ENCODE measurements at regions not wholly inside any gene's neighbourhood (a gene's known extent, or its start where the extent isn't known, plus 50 kb on each side); places are given as distances from the start of the nearest gene placed in this dataset.

DNA sequence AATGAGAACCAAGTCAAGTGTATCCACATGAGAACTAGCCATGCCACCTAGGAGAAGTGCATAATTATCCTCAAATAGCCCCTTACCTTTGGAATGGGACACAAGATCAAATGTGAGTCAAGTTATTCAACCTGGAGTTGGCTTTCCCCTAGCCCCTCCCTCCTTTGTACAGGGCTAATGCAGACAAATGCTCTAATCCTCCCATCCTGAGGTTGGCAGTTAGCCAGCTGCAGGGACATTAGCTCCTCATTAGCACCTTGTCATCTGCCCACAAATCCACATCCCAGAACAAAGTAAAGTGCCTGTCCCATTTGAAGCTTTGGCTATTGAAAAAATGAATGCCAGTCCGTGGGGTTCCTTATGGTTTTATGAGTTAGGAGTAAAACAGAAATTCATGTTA lies 294.1 kb upstream of the FANCL start:
- peak; percentile 70 for DNase-seq (ENCODE audit: low read depth, low spot score)

DNA sequence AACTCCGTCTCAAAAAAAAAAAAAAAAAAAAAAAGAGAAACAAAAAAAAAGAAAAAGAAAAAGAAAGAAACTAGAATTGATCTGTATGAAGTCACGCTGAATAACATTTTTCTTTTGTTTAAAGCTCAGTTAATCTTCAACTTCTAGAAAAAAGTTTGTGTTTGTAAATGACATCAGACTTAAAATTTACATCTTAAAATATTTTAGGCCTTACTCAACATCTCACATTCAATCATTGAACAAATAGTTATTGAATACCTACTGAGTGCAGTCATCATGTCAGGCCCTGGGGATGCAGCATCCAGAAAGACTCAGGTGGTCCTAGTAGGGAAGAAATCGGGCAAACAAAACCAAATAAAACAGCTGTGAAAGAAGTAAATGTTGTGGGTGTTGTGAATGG lies 292.3 kb upstream of the FANCL start:
- no peak for DNase-seq (ENCODE audit: low read depth, low spot score)

DNA sequence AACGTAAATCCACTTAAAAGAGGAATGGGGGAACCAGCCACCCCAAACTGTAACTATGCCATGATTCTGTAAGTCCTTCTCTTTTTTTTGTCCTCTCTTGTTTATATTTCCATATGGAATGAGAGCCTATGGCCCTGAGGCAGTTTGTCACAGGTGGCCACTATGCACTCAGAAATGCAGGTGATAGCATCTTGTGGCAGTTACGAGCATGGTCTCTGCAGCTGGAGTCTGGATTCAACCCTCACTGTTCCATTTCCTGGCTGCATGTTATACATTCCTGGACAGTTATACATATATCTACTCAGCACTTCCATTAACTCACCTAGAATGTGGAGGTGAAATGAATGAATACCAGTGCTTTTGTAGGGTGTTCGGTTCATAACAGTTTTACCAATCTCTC lies 291.5 kb upstream of the FANCL start:
- DNase-seq (ENCODE audit: low read depth, low spot score): no peak

DNA sequence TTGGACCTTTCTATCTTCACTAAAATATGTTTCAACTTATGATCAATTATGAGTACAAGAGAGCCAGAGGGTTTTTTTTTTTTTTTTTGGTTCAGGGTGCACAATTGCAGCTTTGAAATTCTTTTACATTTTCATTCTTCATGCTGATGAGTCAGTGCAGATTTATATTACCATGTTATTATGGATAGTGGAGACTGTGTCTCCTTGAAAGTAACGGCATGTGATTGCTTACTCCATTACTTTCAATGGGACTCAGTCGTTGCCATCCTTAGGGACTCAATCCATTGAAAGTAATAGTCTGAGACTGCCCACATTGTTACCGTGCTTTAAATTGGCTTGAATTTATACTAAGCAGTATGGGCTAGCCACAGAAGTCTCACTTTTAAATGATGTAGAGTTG lies 286.5 kb upstream of the FANCL start:
- DNase-seq (ENCODE audit: low read depth, low spot score): no peak

DNA sequence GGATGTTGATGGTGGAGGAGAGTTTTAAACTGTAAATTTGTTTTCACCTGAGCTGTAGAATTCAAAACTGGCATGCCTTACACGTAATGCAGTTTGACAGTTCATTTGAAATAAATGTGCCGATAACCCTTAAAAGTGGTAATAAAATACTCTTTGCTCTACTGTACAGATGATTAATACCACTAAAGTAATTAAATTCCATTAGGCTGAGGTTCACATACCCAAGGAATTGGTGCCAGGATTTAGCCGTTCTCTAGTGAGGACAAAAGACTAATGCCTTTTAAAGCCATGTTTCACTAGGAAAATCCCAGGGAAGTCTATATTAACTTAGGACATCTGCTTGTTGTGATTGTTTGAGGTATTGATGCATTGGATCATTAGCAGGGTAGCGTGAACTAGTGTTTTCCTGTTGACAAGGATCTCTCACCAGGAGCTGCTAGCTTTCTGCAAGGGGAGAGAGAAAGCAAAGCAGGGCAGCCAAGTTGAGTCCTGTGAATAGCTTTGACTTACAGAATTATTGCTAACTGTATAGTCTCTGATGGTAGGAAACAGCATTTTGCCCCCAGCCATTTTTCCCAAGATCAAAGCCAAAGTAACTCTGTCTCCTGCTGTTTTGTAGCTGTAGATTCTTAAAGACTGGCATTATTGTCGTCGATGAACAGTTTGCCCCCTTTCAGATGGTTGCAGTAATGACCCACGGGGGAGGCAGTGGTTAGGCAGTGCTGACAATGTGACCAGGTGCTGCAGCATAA lies 280.9 kb upstream of the FANCL start:
- no peak for DNase-seq (ENCODE audit: low read depth, low spot score)

DNA sequence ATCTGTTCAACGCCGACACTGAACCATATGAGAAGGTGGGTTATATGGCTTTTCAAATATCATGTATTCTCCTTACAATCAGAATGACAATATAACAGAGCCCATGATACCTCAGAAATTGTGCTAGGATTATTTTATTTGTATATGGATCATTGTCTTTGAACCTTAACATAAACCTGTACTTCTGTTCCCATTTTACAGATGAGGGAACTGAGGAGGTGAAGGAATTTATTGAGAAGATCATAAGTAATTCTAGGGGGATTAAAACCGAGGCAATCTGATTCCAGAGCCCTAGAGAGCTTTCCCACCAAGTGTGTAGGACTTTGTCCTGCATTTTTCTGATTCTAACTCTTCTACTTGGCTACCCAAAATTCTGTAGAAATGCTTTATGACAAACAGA lies 279.8 kb upstream of the FANCL start:
- DNase-seq (ENCODE audit: low read depth, low spot score): no peak

DNA sequence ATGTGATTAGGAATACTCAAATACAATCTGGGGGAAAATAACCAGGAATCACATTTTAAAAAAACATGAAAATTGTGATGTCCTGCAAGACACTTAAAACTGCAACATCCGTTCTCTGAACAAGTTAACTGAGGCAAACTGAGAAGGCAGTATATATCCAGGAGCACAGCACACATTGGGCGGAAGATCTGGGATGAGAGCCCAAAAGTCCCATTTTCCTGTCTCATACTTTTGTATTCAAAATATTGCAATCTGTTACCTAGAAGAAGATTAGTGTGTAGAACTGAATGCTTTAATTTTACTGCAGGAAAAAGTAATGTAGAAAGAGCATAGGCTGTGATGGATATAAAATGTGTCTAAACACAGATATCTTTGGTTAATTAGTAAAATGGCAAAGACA lies 276.8 kb upstream of the FANCL start:
- DNase-seq (ENCODE audit: low read depth, low spot score): no peak

DNA sequence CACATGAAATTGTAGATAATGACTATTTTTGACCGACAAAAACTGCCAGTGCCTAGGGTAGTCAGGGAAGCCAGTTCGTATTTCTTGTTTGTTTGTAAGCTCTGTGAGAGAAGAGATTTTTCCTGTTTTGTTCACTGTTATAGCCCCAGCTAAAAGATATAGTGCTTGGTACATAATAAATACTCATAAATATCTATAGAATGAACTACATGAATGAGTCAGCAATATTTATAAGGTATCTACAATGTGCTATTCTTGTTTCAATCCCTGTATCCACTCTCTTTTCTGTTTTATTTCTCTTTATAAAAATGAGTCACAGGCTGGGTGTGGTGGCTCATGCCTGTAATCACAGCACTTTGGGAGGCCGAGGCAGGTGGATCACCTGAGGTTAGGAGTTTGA lies 275.6 kb upstream of the FANCL start:
- no peak for DNase-seq (ENCODE audit: low read depth, low spot score)

DNA sequence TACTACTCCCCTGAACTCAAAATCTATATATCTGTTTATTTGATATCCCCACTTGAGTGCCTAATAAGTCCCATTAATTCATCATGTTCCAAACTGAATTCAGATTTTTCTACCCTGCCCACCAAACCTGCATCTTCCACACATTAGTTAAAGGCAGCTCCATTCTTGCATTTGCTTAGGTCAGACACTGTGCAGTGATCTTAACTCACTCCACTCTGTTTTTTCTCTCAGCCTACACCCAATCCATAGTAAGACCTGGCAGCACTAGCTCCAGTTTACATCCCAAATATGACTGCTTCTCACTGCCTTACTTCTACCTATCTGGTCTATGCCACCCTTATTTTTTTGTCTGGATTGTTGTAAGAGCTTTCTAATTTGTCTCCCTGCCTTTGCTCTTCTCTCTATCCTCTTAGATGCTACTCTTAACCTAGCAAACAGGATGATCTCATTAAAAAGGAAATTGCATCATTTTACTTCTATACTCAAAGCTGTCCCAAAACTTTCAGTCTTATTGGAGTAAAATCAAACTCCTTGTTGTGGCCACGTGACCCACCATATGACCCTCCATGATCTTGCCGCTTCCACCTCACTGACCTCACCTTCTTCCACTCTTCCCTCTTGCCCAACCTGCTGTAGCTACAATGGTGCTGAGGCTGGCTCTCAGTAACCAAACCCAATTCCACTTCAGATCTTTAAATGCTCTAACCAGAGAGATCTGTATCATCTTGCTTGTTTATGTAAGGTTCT lies 274.9 kb upstream of the FANCL start:
- no peak for DNase-seq (ENCODE audit: low read depth, low spot score)

DNA sequence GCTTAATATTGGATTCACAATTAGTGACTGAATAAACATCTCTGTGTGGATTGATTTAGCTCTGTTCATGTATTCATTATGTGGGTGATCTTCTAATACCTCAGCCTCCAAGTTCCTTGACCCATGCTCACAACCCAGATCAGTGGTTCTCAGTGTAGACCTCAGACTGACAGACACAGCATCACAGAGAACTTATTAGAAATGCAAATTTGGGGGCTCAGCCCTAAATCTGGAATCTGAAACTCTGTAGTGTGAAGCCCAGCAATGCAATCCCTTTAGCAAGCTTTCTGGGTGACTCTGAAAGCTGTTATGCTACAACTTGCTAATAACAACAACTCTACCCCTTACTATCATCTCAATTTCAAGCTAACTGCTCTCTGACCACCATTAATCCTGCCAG lies 273.1 kb upstream of the FANCL start:
- DNase-seq (ENCODE audit: low read depth, low spot score): no peak

DNA sequence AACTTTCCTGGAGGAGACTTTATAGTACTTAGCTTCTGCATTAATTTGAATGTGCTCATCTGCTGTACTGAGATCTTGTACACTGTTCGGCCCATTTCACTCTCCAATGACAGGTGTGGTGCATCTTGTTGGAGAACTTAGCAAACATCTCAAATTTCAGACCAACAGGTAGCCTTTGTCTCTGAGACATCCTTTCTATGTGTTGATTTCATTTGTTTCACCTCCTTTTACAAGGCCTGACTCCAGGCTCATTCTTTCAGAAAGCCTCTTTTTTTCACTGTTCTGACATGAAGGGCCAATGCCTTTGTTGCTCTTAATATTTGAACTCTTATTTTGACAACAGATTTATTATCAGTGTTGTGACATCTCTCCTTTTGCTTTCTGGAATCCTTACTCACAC lies 271.8 kb upstream of the FANCL start:
- DNase-seq (ENCODE audit: low read depth, low spot score): no peak

DNA sequence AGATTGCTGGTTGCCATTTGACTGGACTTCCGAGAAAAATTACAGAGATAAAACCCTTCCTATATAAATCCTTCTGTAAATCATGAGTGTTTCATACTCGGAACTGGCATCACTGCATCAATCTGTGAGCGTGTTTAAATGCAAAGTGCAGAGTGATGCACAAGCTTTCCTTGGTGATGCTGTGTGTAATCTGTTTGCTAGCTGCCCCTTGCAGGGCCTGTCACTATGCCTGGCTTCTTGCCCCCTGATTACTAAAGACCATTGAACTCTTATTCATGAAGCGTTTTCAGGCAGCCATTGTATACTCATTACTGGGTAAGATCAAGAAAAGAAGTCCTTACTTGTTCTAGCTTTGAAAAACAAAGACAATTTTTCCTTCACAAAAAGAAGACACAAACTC lies 266.9 kb upstream of the FANCL start:
- no peak for DNase-seq (ENCODE audit: low read depth, low spot score)

DNA sequence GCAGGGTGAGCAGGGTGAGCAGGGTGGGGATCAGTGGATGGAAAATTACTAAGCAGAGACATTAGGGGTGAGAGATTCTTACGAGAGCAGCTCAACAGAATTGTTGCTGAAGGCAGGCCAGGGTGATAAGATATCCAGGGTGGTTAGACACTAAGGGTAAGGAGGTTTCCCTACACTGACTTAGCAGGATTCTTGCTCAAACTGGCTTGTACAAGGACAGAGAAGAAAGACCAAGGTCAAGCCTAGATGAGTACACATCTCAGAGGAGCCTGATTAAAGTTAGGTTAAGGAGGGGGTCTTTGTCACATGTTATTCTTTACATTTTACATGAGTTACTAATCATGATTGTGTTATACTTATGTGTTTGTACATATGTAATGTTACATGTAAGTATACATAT lies 262.8 kb upstream of the FANCL start:
- no peak for DNase-seq (ENCODE audit: low read depth, low spot score)

DNA sequence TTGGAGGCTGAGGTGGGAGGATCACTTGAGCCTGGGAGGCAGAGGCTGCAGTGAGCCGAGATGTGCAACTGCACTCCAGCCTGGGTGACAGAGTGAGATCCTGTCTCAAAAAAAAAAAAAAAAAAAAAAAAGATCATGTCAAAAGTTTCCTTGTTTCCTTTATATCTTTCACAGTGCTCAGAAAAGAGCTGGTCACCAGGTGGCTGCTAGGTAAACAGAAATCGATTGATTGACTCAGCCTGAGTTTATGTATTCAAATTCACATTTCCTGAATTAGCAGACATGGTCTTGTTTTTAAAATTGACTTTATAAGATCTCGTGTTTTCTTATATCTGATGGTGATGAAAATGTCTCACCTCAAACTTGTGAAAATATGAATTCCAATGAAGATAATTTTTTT lies 261.8 kb upstream of the FANCL start:
- DNase-seq (ENCODE audit: low read depth, low spot score): no peak

DNA sequence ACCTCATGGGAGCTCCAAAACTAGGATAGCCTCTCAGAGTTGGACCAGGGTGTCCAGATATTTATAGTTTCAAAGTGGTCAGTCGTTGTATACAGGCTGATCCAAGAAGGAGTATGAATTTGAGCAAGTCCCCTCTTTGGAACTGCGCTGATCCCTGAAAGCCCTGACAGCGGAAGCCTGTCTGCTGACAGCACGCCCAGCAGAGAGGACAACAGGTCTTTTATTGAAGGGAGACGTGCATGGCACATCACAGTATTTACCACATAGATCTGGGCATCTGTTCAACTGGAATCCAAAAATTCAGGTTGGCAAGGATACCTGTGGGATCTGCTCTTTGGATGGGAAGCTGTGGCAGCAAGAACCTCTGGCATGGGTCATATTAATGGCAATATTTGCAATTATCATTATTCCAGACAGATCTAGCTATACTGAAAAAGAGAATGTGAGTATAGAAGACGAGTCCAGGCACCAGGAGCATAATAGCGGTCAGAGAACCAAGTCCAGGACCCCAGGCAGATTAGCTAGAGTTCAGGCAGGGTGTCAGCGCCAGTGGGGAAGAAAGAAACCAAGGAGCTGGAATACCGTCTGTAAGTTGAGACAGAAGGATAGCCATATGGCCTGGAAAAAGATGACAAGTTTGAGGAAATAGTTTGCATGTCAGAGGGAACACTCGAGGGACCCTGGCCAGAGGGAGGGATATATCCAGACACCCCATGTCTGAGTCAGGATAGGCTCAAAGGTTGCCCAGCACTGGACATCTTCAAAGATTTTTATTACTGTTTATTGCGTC lies 260.4 kb upstream of the FANCL start:
- DNase-seq (ENCODE audit: low read depth, low spot score): no peak

DNA sequence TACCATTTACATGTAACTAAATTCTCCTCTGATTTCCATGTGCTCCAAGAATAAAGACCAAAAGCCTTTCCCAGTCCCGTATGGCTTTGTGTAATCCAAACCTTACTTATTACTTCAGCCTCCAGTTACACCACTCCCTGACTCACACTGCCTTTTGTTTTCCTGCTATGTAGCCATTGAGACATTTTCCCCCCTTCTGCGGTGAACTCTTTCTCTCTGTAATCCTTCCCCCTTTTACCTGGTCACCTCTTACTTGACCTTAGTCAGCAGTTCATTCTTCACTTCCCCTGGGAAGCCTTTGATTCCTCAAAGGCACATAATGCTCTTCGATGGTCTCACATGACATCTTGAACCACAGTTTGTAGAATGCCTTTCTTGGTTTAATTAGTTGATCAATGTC lies 256.0 kb upstream of the FANCL start:
- peak; percentile 92 for DNase-seq (ENCODE audit: low read depth, low spot score)

DNA sequence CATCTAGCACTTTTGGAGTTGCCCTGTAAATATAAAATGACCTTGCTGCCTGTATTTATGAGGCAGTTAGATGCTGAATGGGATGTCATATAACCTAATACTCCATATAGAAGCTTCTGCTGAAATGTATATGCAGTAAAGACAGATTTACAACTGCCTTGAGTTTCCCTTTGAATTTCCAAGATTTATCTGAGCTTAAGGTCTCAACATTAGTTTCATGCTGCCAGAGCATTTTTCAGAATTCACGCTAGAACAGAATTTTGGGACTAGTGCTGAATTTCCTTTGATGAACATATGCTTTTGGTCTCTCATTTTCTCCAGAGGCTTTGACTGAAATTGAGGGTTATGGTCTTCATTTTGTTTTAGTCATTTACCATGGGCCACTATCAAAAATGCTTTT lies 254.7 kb upstream of the FANCL start:
- no peak for DNase-seq (ENCODE audit: low read depth, low spot score)

DNA sequence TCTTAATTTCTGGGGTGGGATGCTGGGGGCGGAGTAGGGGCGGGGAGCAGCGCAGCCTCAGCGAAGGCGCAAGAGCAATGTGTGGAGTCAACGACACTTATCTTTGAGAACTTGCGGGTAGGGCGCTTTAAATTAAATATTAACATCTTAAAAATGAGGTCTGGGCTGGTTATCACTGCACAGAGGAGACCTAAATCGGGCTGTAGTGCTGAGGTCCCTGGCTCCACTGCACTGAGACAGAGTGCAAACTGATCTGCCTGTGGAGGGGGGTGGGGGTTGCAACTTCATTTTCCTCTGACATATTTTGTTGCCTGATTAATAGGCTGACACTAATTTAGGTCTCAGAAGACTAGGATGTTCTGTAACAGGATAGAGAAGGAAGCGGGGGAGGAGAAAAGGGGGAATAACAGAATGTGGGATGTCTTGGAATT lies 253.0 kb upstream of the FANCL start:
- no peak for DNase-seq (ENCODE audit: low read depth, low spot score)

DNA sequence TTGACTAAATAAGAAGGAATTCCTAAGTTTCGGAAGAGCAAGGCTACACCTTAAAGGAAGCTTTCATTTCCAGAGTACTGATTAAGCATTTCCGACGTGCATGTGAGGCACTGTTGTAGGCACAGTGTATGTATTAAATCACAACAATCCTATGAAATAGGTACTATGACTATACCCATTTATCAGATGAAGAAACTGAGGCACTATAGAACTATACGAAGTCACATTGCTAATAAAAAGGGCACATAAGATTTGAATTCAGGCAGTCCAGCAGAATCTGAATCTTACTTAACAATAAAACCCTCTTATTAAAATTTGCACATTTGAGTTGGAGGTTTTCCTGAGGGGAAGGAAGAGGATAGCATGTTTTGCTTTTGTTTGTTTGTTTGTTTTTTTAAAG lies 243.5 kb upstream of the FANCL start:
- no peak for DNase-seq (ENCODE audit: low read depth, low spot score)

DNA sequence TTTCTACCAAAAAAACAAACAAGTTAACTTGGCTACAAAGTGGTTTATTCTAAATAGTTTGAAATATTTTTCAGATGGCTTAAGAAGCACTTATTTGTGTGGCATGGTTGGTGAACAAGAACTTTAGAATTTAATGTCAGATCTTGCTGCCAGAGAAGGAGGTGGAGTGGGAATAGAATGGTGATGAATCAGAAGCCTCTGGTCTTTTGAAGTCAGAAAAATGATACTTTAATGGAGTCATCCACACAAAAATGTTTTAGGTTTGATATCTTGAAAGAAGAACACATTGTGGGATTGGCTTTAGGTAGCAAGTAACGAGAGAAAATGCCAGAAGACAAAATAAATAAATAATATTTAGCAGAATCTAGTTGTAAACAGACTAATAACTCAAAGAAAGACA lies 243.1 kb upstream of the FANCL start:
- DNase-seq (ENCODE audit: low read depth, low spot score): no peak

DNA sequence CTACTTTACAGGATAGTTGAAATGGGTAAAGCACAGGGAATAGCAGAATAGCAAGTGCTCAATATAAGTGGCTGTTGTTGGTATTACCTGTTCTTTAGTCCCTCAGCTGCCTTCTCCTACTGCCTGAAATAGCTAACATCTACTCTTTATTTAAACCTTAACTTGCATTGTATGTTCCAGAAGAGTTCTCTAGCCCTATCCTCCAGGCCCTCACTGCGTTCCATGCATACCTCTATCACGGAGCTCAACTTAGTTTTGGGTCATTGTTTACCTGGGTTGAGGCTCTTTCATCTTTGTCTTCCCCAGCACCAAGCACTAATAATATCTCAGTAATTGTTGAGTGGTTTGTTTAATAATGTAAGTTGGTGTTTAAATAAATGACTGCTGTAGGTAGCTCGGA lies 242.2 kb upstream of the FANCL start:
- no peak for DNase-seq (ENCODE audit: low read depth, low spot score)

DNA sequence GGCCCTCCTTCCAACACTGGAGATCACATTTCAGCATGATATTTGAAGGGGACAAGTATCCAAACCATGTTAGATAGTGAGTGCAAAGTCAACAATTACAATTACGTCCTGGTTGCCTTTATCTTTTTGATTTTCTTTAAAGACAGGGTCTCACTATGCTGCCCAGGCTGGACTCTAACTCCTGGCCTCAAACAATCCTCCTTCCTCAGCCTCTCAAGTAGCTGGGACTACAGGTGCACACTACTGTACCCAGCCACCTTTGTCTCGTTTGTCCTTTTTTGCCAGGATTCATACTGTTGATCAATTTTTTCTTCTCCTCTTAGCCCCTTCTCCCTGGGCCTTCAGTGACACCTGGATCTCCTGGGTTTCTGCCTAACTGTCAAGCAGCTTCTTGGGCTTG lies 240.5 kb upstream of the FANCL start:
- DNase-seq (ENCODE audit: low read depth, low spot score): no peak

DNA sequence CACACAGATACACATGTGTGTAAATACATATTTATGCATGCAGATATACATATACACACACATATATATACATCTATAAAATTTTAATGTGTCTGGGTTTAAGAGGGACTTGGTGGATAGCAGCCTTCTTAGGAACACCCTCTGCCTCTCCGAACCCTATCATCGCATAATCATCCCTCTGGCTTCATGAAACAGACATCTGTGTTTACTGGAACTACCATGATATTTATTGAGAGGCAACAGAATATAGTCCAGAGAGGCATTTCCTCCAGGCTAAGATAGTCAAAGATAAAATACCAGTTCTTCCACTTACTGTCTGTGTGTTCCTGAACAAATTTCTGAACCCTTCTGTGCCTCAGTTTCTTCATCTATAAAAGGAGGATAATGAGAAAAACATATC lies 239.0 kb upstream of the FANCL start:
- DNase-seq (ENCODE audit: low read depth, low spot score): no peak

Measured in iPS DF 19.7 (cell line).